ENCODE measurements at regions not wholly inside any gene's neighbourhood (a gene's known extent, or its start where the extent isn't known, plus 50 kb on each side); places are given as distances from the start of the nearest gene placed in this dataset.
"Not testable (repeated sequence)": the region's sequence is repeated elsewhere in the genome, so short reads cannot be mapped to it uniquely, and the experiment has no call there.

DNA sequence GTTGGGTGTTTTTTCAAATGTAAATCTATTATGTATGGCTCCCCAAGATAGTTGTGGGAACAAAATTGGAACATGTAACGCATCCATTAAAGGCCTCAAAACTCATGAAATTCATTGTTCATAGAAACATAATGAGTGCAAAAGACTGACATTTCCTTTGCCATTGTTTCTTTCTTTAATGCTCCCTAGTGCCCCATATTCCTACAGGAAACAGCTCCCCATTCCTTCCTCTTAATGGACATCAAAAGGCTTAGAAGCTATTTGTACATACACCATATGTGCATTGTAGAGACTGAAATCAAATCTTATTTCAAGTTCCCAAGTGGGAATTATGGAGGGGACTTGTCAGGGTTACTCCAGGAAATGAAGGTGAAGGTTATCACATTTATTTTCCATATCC, 139.1 kb downstream of the AHR start:
- TF ChIP-seq, protein P1, sequence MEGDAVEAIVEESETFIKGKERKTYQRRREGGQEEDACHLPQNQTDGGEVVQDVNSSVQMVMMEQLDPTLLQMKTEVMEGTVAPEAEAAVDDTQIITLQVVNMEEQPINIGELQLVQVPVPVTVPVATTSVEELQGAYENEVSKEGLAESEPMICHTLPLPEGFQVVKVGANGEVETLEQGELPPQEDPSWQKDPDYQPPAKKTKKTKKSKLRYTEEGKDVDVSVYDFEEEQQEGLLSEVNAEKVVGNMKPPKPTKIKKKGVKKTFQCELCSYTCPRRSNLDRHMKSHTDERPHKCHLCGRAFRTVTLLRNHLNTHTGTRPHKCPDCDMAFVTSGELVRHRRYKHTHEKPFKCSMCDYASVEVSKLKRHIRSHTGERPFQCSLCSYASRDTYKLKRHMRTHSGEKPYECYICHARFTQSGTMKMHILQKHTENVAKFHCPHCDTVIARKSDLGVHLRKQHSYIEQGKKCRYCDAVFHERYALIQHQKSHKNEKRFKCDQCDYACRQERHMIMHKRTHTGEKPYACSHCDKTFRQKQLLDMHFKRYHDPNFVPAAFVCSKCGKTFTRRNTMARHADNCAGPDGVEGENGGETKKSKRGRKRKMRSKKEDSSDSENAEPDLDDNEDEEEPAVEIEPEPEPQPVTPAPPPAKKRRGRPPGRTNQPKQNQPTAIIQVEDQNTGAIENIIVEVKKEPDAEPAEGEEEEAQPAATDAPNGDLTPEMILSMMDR (IDR thresholded peaks at IDR 0.05; ENCODE audit: low read depth, low read length), result no peak
- no peak overlapping the region for H3K4me3 ChIP-seq (ENCODE audit: low read depth, low read length)

DNA sequence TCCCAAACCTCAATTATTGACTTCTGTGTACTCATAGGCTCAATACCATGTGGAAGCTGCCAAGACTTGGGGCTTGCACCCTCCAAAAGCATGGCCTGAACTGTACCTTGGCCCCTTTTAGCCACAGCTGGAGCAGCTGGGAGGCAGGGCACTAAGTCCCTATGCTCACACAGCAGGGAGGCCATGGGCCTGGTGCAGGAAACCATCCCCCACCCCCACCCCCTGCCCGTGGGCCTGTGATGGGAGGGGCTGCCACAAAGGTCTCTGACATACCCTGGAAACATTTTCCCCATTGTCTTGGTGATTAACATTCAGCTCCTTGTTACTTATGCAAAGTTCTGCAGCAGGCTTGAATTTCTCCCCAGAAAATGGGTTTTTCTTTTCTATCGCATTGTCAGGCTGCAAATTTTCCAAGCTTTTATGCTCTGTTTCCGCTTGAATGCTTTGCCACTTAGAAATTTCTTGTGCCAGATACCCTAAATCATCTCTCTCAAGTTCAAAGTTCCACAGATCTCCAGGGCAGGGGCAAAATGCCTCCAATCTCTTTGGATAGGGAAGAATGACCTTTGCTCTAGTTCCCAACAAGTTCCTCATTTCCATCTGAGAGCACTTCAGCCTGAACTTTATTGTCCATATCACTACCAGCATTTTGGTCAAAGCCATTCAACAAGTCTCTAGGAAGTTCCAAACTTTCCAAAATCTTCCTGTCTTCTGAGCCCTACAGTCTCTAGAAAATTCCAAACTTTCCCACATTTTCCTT, 141.8 kb downstream of the AHR start:
- H3K4me3 ChIP-seq (ENCODE audit: low read depth, low read length), result not testable (repeated sequence)

DNA sequence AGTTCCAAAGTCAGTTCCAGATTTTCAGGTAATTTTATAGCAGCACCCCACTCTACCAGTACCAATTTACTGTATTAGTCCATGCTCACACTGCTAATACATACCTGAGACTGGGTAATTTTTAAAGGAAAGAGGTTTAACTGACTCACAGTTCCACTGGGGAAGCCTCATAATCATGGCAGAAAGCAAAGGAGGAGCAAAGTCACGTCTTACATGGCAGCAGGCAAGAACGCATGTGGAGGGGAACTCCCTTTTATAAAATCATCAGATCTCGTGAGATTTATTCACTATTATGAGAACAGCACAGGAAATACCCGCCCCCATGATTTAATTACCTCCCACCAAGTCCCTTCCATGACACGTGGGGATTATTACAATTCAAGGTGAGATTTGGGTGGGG, 142.4 kb downstream of the AHR start:
- no peak overlapping the region for H3K4me3 ChIP-seq (ENCODE audit: low read depth, low read length)
- TF ChIP-seq, protein P1 (IDR thresholded peaks at IDR 0.05; ENCODE audit: low read depth, low read length), result no peak

DNA sequence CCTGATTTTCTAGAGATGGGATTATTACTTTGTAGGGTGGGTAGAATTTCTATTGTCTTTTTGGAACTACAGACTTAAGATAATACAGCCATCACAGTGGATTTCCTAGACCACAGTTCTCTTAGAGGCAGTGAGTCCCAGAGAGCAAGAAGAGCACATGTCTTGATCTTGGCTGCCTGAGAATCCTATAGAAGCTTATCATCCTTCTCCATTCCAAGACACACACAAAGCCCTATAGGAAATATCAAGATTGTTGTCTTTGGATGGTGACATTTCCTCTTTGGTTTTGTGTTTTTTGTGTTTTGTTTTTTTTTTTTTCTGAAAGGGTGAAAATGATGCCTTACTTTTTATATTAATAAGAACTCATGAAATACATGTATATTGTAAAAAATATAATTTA, 143.1 kb downstream of the AHR start:
- TF ChIP-seq, protein P1 (IDR thresholded peaks at IDR 0.05; ENCODE audit: low read depth, low read length), result no peak
- no peak overlapping the region for H3K4me3 ChIP-seq (ENCODE audit: low read depth, low read length)

DNA sequence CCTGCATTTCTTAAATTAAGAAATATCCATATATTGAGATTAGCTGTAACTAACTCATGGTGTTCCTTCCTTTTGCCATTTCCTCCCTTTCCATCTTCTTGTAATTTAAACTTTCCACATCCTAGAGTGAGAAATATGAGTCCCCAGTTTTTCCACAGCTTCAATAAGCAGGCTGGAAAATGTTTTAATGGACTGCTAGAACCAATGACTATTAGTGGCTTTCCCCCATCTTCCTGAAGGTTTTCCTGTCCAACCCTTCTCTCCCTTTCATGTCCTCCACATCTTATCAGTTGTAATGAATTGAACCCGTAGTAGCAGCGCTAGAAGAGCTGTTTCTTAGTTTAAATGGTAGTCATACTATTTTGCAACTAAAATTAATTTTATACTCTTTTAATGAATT, 145.7 kb downstream of the AHR start:
- TF ChIP-seq, protein P1 (IDR thresholded peaks at IDR 0.05; ENCODE audit: low read depth, low read length), result no peak
- no peak overlapping the region for H3K4me3 ChIP-seq (ENCODE audit: low read depth, low read length)

DNA sequence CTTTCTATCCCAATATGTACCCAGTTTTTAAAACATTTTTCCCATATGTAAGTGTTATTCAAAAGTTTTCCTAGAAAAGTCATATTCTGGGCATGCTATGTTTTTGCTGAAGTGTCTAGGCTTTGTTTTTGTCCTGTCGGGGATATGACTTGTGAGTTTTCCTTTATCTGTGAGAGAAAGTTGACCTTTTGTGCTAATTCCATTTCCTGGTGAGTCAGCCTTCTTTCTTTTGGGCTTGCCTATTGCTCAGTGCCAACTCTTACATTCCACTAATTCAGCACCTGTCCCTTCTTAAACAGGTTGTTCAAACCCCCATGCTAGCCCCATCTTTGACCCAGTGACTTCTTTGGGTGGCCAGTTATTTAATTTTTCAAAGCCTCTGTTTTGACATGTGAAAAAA, 146.2 kb downstream of the AHR start:
- TF ChIP-seq, protein P1 (IDR thresholded peaks at IDR 0.05; ENCODE audit: low read depth, low read length), result no peak
- no peak overlapping the region for H3K4me3 ChIP-seq (ENCODE audit: low read depth, low read length)

DNA sequence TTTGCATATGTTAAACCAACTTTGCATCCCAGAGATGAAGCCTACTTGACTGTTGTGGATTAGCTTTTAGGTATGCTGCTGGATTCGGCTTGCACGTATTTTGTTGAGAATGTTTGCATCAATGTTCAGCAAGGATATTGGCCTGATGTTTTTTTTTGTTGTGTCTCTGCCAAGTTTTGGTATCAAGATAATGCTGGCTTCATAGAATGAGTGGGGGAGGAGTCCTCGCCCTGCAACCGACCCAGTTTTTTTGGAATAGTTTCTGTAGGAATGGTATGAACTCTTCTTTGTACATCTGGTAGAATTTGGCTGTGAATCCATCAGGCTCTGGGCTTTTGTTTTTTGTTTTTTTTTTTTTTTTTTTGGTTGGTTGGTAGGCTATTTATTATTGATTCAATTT, 147.9 kb downstream of the AHR start:
- TF ChIP-seq, protein P1 (IDR thresholded peaks at IDR 0.05; ENCODE audit: low read depth, low read length), result no peak
- H3K4me3 ChIP-seq (ENCODE audit: low read depth, low read length), result no peak overlapping the region
